H1 (cell line): ENCODE measurements at regions not wholly inside any gene's neighbourhood (a gene's known extent, or its start where the extent isn't known, plus 50 kb on each side); places are given as distances from the start of the nearest gene placed in this dataset.
"Not testable (repeated sequence)": the region's sequence is repeated elsewhere in the genome, so short reads cannot be mapped to it uniquely, and the experiment has no call there.

Source experiments
- CTCF ChIA-PET: fragments of 300-600 bp; sonication (Branson Sonifier 250); formaldehyde crosslinking; loops from one replicate; lab custom pipeline; 2021; ENCODE audit not compliant: partially characterized antibody; lab: Charles Lee
- POLR2A ChIA-PET: fragments of 300-600 bp; sonication (Branson Sonifier 250); formaldehyde crosslinking; loops from one replicate; lab custom pipeline; 2021; ENCODE audit warnings: inconsistent platforms; ENCODE audit not compliant: partially characterized antibody; lab: Charles Lee
- DNase-seq, 2 experiments: peaks; one replicate each; pipeline versions ENCODE4 v3.0.0 to v3.0.0-alpha.2; 2010 to 2022; ENCODE audit warnings: low spot score in 2 of 2, low read depth in 1 of 2, mixed read lengths in 1 of 2
- FAIRE-seq: peaks from 2 replicates; lab custom pipeline; 2011; peaks lifted over from hg19 to GRCh38; lab: Jason Lieb, UNC
- H2AFZ ChIP-seq: 2 replicates; pipeline ENCODE4 v1.8.1; 2012; ENCODE audit warnings: low read length, inconsistent platforms
- H2AK5ac ChIP-seq: 2 replicates; pipeline ENCODE4 v1.6.1; 2013; ENCODE audit warnings: low read depth, low read length
- H2BK120ac ChIP-seq: replicated peaks from 2 replicates; pipeline ENCODE3; 2013; ENCODE audit warnings: low read depth, low read length, inconsistent platforms
- H2BK12ac ChIP-seq: 2 replicates; pipeline ENCODE4 v1.6.1; 2013; ENCODE audit warnings: low read depth, low read length
- H2BK15ac ChIP-seq: 2 replicates; pipeline ENCODE4 v1.6.1; 2013; ENCODE audit warnings: low read length
- H2BK20ac ChIP-seq: 2 replicates; pipeline ENCODE4 v1.6.1; 2013; ENCODE audit warnings: low read length
- H2BK5ac ChIP-seq: 2 replicates; pipeline ENCODE4 v1.6.1; 2013; ENCODE audit warnings: low read depth, low read length
- H3K14ac ChIP-seq: 2 replicates; pipeline ENCODE4 v1.6.1; 2013; ENCODE audit warnings: inconsistent platforms; ENCODE audit not compliant: insufficient read length
- H3K18ac ChIP-seq: 2 replicates; pipeline ENCODE4 v1.6.1; 2013; ENCODE audit warnings: low read length; ENCODE audit errors: extremely low read depth
- H3K23ac ChIP-seq: 2 replicates; pipeline ENCODE4 v1.6.1; 2013; ENCODE audit warnings: inconsistent platforms; ENCODE audit not compliant: insufficient read length
- H3K23me2 ChIP-seq: 2 replicates; pipeline ENCODE4 v1.6.1; 2013; ENCODE audit warnings: low read depth, low read length
- H3K27ac ChIP-seq: 2 replicates; pipeline ENCODE4 v1.6.1; 2011; ENCODE audit warnings: low read depth, low read length, inconsistent platforms
- H3K27me3 ChIP-seq, 4 experiments: replicated peaks in 1 of 4; 1 replicate in 1 of 4; 2 replicates in 3 of 4; pipeline versions ENCODE4 v1.6.1 to v1.8.1; 2011 to 2013; ENCODE audit warnings: low read length in 3 of 4, mild to moderate bottlenecking in 3 of 4, inconsistent platforms in 2 of 4, mixed read lengths in 2 of 4, moderate library complexity in 1 of 4; ENCODE audit not compliant: control insufficient read depth in 3 of 4, insufficient read depth in 3 of 4; ENCODE audit errors: extremely low read depth in 1 of 4
- H3K36me3 ChIP-seq, 4 experiments: 2 replicates each; pipeline versions ENCODE4 v1.6.1 to v1.8.1; 2011 to 2013; ENCODE audit warnings: mild to moderate bottlenecking in 4 of 4, low read length in 3 of 4, moderate library complexity in 2 of 4, control low read depth in 1 of 4, inconsistent platforms in 1 of 4; ENCODE audit not compliant: insufficient read depth in 4 of 4, control insufficient read depth in 2 of 4
- H3K4ac ChIP-seq: replicated peaks from 2 replicates; pipeline ENCODE3; 2013; ENCODE audit warnings: low read length, low read depth, mixed read lengths, inconsistent platforms; ENCODE audit not compliant: insufficient read length
- H3K4me1 ChIP-seq, 4 experiments: replicated peaks in 1 of 4; 1 replicate in 1 of 4; 2 replicates in 3 of 4; pipeline versions ENCODE4 v1.6.1 to v1.8.1; 2011 to 2013; ENCODE audit warnings: low read length in 3 of 4, inconsistent platforms in 2 of 4, mixed read lengths in 1 of 4; ENCODE audit not compliant: insufficient read depth in 4 of 4, control insufficient read depth in 3 of 4
- H3K4me2 ChIP-seq, 2 experiments: 2 replicates each; pipeline versions ENCODE4 v1.6.1 to v1.8.1; 2011 to 2013; ENCODE audit warnings: low read depth in 2 of 2, low read length in 2 of 2, control low read depth in 1 of 2, inconsistent platforms in 1 of 2, mild to moderate bottlenecking in 1 of 2; ENCODE audit not compliant: insufficient read depth in 1 of 2
- H3K4me3 ChIP-seq, 4 experiments: fragments of 200-600, 300-600 bp in 1 of 4; sonication (generic), shearing (Covaris generic), sonication (Bioruptor Twin) in 1 of 4; 2 replicates each; pipeline versions ENCODE4 v1.5.1 to v1.8.1; 2011 to 2016; ENCODE audit warnings: low read length in 4 of 4, low read depth in 3 of 4, control low read depth in 2 of 4, inconsistent platforms in 2 of 4, mild to moderate bottlenecking in 2 of 4, mixed read lengths in 1 of 4, moderate library complexity in 1 of 4; ENCODE audit not compliant: insufficient read depth in 2 of 4; ENCODE audit errors: extremely low read depth in 1 of 4
- H3K56ac ChIP-seq: replicated peaks from 2 replicates; pipeline ENCODE3; 2013; ENCODE audit warnings: low read depth, mild to moderate bottlenecking, mixed read lengths, low read length, inconsistent platforms; ENCODE audit not compliant: insufficient read length
- H3K79me1 ChIP-seq: 2 replicates; pipeline ENCODE4 v1.6.1; 2013; ENCODE audit warnings: low read depth, low read length, control low read depth
- H3K79me2 ChIP-seq, 2 experiments: 2 replicates each; pipeline versions ENCODE4 v1.6.1 to v1.8.1; 2012 to 2013; ENCODE audit warnings: low read length in 2 of 2, mild to moderate bottlenecking in 2 of 2, inconsistent platforms in 1 of 2; ENCODE audit not compliant: insufficient read depth in 2 of 2, control insufficient read depth in 1 of 2
- H3K9ac ChIP-seq, 4 experiments: replicated peaks in 1 of 4; 1 replicate in 1 of 4; 2 replicates in 3 of 4; pipeline versions ENCODE4 v1.6.1 to v1.8.1; 2011 to 2013; ENCODE audit warnings: low read depth in 3 of 4, low read length in 3 of 4, control low read depth in 2 of 4, mild to moderate bottlenecking in 2 of 4, moderate library complexity in 2 of 4, inconsistent platforms in 1 of 4; ENCODE audit errors: extremely low read depth in 1 of 4
- H3K9me3 ChIP-seq, 2 experiments: 2 replicates each; pipeline versions ENCODE4 v1.6.1 to v1.8.1; 2012 to 2013; ENCODE audit warnings: mild to moderate bottlenecking in 2 of 2, moderate library complexity in 2 of 2, control low read depth in 1 of 2, inconsistent platforms in 1 of 2, low read depth in 1 of 2, low read length in 1 of 2, mixed read lengths in 1 of 2; ENCODE audit not compliant: insufficient read depth in 2 of 2
- H4K20me1 ChIP-seq, 2 experiments: replicated peaks in 1 of 2; 2 replicates each; pipeline versions ENCODE3 to v1.8.1; 2011 to 2013; ENCODE audit warnings: inconsistent platforms in 2 of 2, low read length in 2 of 2, mild to moderate bottlenecking in 1 of 2; ENCODE audit not compliant: insufficient read depth in 2 of 2, control insufficient read depth in 1 of 2
- H4K5ac ChIP-seq: 2 replicates; pipeline ENCODE4 v1.6.1; 2013; ENCODE audit warnings: low read length, low read depth, mixed read lengths, inconsistent platforms; ENCODE audit not compliant: insufficient read length
- H4K8ac ChIP-seq: 2 replicates; pipeline ENCODE4 v1.8.0; 2013; ENCODE audit warnings: mild to moderate bottlenecking, moderate library complexity, low read length, inconsistent platforms; ENCODE audit not compliant: insufficient read depth; ENCODE audit errors: extremely low read depth
- H4K91ac ChIP-seq: replicated peaks from 2 replicates; pipeline ENCODE3; 2013; ENCODE audit warnings: low read length, mixed read lengths, inconsistent platforms; ENCODE audit not compliant: insufficient read length
- WGBS, 2 experiments: shearing (Covaris generic) in 1 of 2; methylation state at CpG; one replicate each; pipeline versions ENCODE4 v1.1.6 to v1.1.7; 2013 to 2015; ENCODE audit warnings: low lambda C conversion rate in 2 of 2, mixed read lengths in 2 of 2, inconsistent platforms in 1 of 2, low coverage in 1 of 2, missing lambda C conversion rate in 1 of 2; ENCODE audit not compliant: insufficient replicate concordance in 2 of 2, insufficient coverage in 1 of 2, insufficient read length in 1 of 2; ENCODE audit errors: extremely low coverage in 1 of 2, missing lambda C conversion rate in 1 of 2; 5-methylcytosine and 5-hydroxymethylcytosine counted together

DNA sequence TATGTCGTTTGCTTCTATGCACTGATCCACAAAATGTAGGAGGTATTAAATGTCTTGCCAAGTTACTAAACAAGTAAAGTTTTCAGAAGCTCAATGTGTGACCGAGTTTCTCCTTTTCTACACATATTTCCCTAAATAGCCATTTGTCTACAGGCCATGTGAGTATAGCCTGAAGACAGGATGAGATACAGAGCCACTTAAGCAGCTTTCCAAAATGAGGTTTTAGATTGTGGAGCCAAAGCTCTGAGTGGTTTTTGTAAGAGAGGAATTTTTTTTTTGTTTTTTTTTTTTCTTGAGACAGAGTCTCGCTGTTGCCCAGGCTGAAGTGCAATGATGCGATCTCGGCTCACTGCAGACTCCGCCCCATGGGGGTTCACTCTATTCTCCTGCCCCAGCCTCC, 68.8 kb downstream of the PCDH11X start:
- 93% methylated on average over 2 of the region's 6 CpGs; no CpG with 5 or more reads in 1 of the 2 experiments for WGBS, 2 experiments

More for the DNA sequence above, 68.8 kb downstream of the PCDH11X start:
- H3K27me3 ChIP-seq, H3K23ac ChIP-seq, H3K79me2 ChIP-seq, H3K4me2 ChIP-seq, H3K36me3 ChIP-seq, H3K18ac ChIP-seq, H4K20me1 ChIP-seq, H3K23me2 ChIP-seq, H2BK15ac ChIP-seq, H2BK5ac ChIP-seq, H4K5ac ChIP-seq, H3K27ac ChIP-seq, H3K56ac ChIP-seq, H3K14ac ChIP-seq, H2BK12ac ChIP-seq, H4K91ac ChIP-seq, DNase-seq, H3K9me3 ChIP-seq, POLR2A ChIA-PET, H3K4me3 ChIP-seq, H2AFZ ChIP-seq, H4K8ac ChIP-seq, CTCF ChIA-PET, H3K4ac ChIP-seq, H2BK120ac ChIP-seq, H3K9ac ChIP-seq, H3K4me1 ChIP-seq, H3K79me1 ChIP-seq, H2AK5ac ChIP-seq, H2BK20ac ChIP-seq: not testable (repeated sequence)
- FAIRE-seq: peak; percentile 7
